ENCODE measurements at regions not wholly inside any gene's neighbourhood (a gene's known extent, or its start where the extent isn't known, plus 50 kb on each side); places are given as distances from the start of the nearest gene placed in this dataset.

DNA sequence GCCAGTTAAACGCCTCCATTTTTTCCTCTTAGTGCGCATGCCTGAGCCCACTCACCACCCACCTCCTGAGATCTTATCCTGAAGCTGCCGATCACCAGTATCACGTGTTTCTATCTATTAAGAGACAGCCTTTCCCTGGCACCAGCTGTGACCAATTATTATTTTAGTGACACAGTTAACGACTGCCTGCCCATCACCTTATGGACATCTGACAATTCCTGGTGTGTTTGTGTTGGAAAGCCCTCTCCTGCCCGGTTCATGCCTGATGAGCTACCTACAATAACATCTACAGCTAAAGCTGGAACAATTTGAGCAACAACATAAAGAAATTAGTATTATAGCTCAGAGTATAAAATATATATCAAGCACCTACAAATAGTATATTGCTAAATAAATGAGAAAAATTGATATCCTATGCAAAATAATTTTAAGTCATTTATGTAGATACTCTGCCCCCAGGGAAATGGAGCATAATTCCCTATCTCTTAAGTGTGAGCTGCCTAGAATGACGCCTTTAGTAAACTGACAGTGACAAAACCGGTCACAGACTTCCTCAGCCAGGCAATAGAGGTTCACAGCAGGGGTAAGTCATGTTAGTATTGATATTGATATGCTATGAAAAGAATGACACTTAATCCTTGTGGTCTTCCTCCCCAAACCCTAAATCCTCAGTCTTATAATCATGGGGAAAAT, 862.2 kb downstream of the TRAM1L1 start:
- no peak overlapping the region for H3K9ac ChIP-seq (ENCODE audit: low read length in 3 of 3)
- TF ChIP-seq, protein P1, sequence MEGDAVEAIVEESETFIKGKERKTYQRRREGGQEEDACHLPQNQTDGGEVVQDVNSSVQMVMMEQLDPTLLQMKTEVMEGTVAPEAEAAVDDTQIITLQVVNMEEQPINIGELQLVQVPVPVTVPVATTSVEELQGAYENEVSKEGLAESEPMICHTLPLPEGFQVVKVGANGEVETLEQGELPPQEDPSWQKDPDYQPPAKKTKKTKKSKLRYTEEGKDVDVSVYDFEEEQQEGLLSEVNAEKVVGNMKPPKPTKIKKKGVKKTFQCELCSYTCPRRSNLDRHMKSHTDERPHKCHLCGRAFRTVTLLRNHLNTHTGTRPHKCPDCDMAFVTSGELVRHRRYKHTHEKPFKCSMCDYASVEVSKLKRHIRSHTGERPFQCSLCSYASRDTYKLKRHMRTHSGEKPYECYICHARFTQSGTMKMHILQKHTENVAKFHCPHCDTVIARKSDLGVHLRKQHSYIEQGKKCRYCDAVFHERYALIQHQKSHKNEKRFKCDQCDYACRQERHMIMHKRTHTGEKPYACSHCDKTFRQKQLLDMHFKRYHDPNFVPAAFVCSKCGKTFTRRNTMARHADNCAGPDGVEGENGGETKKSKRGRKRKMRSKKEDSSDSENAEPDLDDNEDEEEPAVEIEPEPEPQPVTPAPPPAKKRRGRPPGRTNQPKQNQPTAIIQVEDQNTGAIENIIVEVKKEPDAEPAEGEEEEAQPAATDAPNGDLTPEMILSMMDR (IDR thresholded peaks at IDR 0.05; ENCODE audit: borderline replicate concordance, extremely low read depth, insufficient read depth) = no peak
- H3K27me3 ChIP-seq (ENCODE audit: control insufficient read depth, insufficient read depth, low read length) = no peaks in the 10 kb centered on the region
- no peaks in the 10 kb centered on the region for H3K36me3 ChIP-seq (ENCODE audit: control insufficient read depth in 2 of 3, insufficient read depth in 3 of 3, low read length in 3 of 3)
- no peaks in the 10 kb centered on the region for H3K4me1 ChIP-seq (ENCODE audit: control insufficient read depth in 2 of 3, insufficient read depth in 2 of 3, low read depth in 1 of 3, low read length in 3 of 3)
- intact Hi-C loops (cut with DNase I) = no loop called here
- no peak overlapping the region for H3K27ac ChIP-seq (ENCODE audit: low read depth in 2 of 2, low read length in 2 of 2)
- no peak overlapping the region for H3K4me3 ChIP-seq (ENCODE audit: low read length in 3 of 3)
- FAIRE-seq = no peak
- DNase-seq = no peak
- H3K9me3 ChIP-seq (ENCODE audit: control insufficient read depth in 2 of 3, insufficient read depth in 1 of 3, low read length in 3 of 3) = no peaks in the 10 kb centered on the region

DNA sequence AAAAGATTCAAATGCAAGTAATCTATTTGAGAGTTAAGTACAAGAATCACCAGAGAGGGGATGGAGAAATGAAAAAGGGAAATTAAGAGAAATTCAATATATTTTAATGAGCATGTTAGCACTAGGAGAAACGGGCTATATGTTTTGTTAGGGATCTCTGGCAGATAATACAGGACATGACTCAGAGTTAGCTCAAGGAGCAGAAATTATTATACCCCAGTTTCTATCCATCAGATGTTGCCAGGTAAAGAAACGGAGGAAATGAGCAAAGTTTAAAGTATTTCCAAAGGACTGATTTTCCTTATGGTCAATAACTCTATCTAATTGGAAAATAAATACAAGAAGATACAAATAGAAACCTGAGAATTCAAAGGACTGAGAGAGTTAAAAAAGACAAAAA, 867.6 kb downstream of the TRAM1L1 start:
- DNase-seq = no peak
- H3K4me1 ChIP-seq (ENCODE audit: control insufficient read depth in 2 of 3, insufficient read depth in 2 of 3, low read depth in 1 of 3, low read length in 3 of 3) = no peaks in the 10 kb centered on the region
- intact Hi-C loops (cut with DNase I) = no loop called here
- H3K9me3 ChIP-seq (ENCODE audit: control insufficient read depth in 2 of 3, insufficient read depth in 1 of 3, low read length in 3 of 3) = no peaks in the 10 kb centered on the region
- H3K27ac ChIP-seq (ENCODE audit: low read depth in 2 of 2, low read length in 2 of 2) = no peak overlapping the region
- no peaks in the 10 kb centered on the region for H3K36me3 ChIP-seq (ENCODE audit: control insufficient read depth in 2 of 3, insufficient read depth in 3 of 3, low read length in 3 of 3)
- TF ChIP-seq, protein P1 (IDR thresholded peaks at IDR 0.05; ENCODE audit: borderline replicate concordance, extremely low read depth, insufficient read depth) = no peak
- H3K9ac ChIP-seq (ENCODE audit: low read length in 3 of 3) = no peak overlapping the region
- FAIRE-seq = no peak
- H3K27me3 ChIP-seq (ENCODE audit: control insufficient read depth, insufficient read depth, low read length) = no peaks in the 10 kb centered on the region
- H3K4me3 ChIP-seq (ENCODE audit: low read length in 3 of 3) = no peak overlapping the region

DNA sequence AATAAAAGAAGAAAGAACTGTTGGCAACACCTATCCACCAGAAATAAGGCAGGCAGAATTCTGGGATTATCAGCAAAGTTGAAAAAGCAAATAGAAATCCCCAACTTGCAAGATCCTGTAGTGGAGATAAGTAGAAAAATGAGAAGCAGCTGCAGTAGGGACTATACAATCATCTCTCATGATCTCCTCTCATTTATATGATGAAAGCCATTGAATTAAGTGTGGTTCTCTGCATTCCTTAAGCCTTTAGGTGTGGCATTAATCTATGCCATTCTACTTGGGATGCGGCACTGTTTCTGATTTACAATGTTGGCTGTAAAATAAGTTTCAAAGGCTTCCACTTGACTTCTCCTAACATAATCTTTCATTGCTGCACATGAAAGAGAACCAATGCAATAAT, 869.8 kb downstream of the TRAM1L1 start:
- Histone ChIP-seq H3K4me3 (ENCODE audit: low read length in 3 of 3) (no peak overlapping the region), H3K27me3 (ENCODE audit: control insufficient read depth, insufficient read depth, low read length) (no peaks in the 10 kb centered on the region), H3K27ac (ENCODE audit: low read depth in 2 of 2, low read length in 2 of 2) (no peak overlapping the region), H3K36me3 (ENCODE audit: control insufficient read depth in 2 of 3, insufficient read depth in 3 of 3, low read length in 3 of 3) (no peaks in the 10 kb centered on the region), H3K9ac (ENCODE audit: low read length in 3 of 3) (no peak overlapping the region), H3K9me3 (ENCODE audit: control insufficient read depth in 2 of 3, insufficient read depth in 1 of 3, low read length in 3 of 3) (no peaks in the 10 kb centered on the region), H3K4me1 (ENCODE audit: control insufficient read depth in 2 of 3, insufficient read depth in 2 of 3, low read depth in 1 of 3, low read length in 3 of 3) (no peaks in the 10 kb centered on the region)
- TF ChIP-seq, protein P1 (IDR thresholded peaks at IDR 0.05; ENCODE audit: borderline replicate concordance, extremely low read depth, insufficient read depth) = no peak
- DNase-seq = no peak
- intact Hi-C loops (cut with DNase I) = no loop called here
- FAIRE-seq = no peak

DNA sequence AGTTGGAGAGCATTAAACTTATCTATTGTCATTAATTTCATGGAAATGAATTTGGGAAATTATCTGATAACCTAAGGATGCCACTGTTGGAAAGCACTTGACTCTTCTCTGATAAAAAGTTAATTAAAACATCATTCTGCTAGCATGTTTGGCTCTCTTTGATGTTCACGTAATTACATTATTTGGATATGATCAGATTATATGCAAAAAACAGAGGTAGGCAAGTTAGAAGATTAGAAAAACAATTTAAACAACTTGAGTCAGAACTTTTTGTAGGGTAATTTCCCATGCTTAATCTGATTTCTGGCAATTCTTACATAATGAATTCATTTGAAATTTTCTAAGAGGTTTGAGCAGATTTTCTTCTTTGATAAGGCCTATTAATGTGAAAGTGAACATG, 882.9 kb downstream of the TRAM1L1 start:
- TF ChIP-seq, protein P1 (IDR thresholded peaks at IDR 0.05; ENCODE audit: borderline replicate concordance, extremely low read depth, insufficient read depth) = no peak
- no peaks in the 10 kb centered on the region for H3K4me1 ChIP-seq (ENCODE audit: control insufficient read depth in 2 of 3, insufficient read depth in 2 of 3, low read depth in 1 of 3, low read length in 3 of 3)
- no peaks in the 10 kb centered on the region for H3K9me3 ChIP-seq (ENCODE audit: control insufficient read depth in 2 of 3, insufficient read depth in 1 of 3, low read length in 3 of 3)
- H3K27me3 ChIP-seq (ENCODE audit: control insufficient read depth, insufficient read depth, low read length) = no peaks in the 10 kb centered on the region
- DNase-seq (no peak), FAIRE-seq (no peak)
- intact Hi-C loops (cut with DNase I) = no loop called here
- H3K9ac ChIP-seq (ENCODE audit: low read length in 3 of 3) = no peak overlapping the region
- no peak overlapping the region for H3K27ac ChIP-seq (ENCODE audit: low read depth in 2 of 2, low read length in 2 of 2)
- no peak overlapping the region for H3K4me3 ChIP-seq (ENCODE audit: low read length in 3 of 3)
- no peaks in the 10 kb centered on the region for H3K36me3 ChIP-seq (ENCODE audit: control insufficient read depth in 2 of 3, insufficient read depth in 3 of 3, low read length in 3 of 3)

All from kidney (tissue), 13 donors.